ENCODE measurements at regions not wholly inside any gene's neighbourhood (a gene's known extent, or its start where the extent isn't known, plus 50 kb on each side); places are given as distances from the start of the nearest gene placed in this dataset.

DNA sequence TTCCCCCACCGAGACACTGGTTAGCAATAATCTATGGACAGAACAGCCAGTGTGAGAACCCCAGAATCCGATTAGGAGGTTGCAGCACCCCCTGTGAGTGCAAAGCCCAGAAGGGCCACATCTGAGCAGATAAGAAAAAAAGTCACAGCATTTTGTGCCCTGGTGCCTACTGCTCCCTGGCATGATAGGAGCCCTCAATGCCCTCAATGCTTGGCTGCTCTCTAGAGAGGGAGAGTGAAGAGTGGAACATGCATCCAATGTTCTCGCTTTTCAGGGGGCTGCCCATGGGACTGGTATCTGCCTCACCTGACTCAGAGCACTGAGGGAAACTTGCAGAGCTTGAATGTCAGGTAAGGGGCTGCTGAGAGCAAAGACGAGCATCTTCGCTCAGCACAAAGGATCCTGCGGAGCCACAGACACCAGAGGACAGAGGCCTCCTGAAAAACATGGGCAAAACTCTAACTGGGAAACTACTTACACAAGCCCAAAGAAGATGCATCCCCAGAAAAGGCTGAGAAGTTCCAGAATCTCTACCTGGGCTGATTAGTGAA, 98.0 kb upstream of the FAM20C start:
- TF ChIP-seq GATA2 (IDR thresholded peaks at IDR 0.05; ENCODE audit: low read depth, low read length) (no peak), GATA3 (IDR thresholded peaks at IDR 0.05; ENCODE audit: low read depth, low read length) (no peak)
